SK-N-SH (cell line): ENCODE measurements at regions not wholly inside any gene's neighbourhood (a gene's known extent, or its start where the extent isn't known, plus 50 kb on each side); places are given as distances from the start of the nearest gene placed in this dataset.

Source experiments
- CTCF ChIA-PET: fragments of 300-600, 350-600 bp; formaldehyde crosslinking; extraction: SDS; loops from one replicate; lab custom pipeline; 2021; lab: Yijun Ruan, JAX
- POLR2A ChIA-PET: fragments of 350-600 bp; sonication (Branson Sonifier 250); formaldehyde crosslinking; extraction: SDS; loops from one replicate; lab custom pipeline; 2020; ENCODE audit warnings: antibody characterized with exemption, inconsistent platforms; lab: Yijun Ruan, JAX
- DNase-seq: peaks from one replicate; pipeline ENCODE4 v3.0.0; 2012
- H2AFZ ChIP-seq: fragments of 200-600 bp; sonication (generic); 2 replicates; pipeline ENCODE4 v1.8.1; 2016; ENCODE audit warnings: antibody characterized with exemption, mild to moderate bottlenecking, low read depth
- H3F3A ChIP-seq: fragments of 200-600 bp; sonication (generic); replicated peaks from 2 replicates; pipeline ENCODE3; 2016; ENCODE audit warnings: antibody characterized with exemption, mild to moderate bottlenecking; ENCODE audit not compliant: insufficient read depth
- H3K27ac ChIP-seq, 2 experiments: fragments of 200-500 bp in 1 of 2; fragments of 200-600 bp in 1 of 2; sonication (Bioruptor generic) in 1 of 2; sonication (generic), shearing (Covaris generic) in 1 of 2; 2 replicates each; pipeline versions ENCODE4 v1.5.1 to v1.6.1; 2014 to 2016; ENCODE audit warnings: low read depth in 2 of 2, inconsistent platforms in 1 of 2, low read length in 1 of 2, mild to moderate bottlenecking in 1 of 2, mixed read lengths in 1 of 2
- H3K27me3 ChIP-seq: fragments of 200-600 bp; sonication (generic), shearing (Covaris generic); 2 replicates; pipeline ENCODE4 v1.6.1; 2016; ENCODE audit warnings: mixed run types; ENCODE audit not compliant: insufficient read depth
- H3K36me3 ChIP-seq, 2 experiments: fragments of 200-500 bp in 1 of 2; fragments of 200-600 bp in 1 of 2; sonication (Bioruptor generic) in 1 of 2; sonication (generic) in 1 of 2; replicated peaks in 1 of 2; 2 replicates each; pipeline versions ENCODE3 to v1.5.1; 2014 to 2016; ENCODE audit warnings: low read length in 1 of 2, mild to moderate bottlenecking in 1 of 2; ENCODE audit not compliant: insufficient read depth in 2 of 2, control insufficient read depth in 1 of 2
- H3K4me1 ChIP-seq, 2 experiments: fragments of 200-500 bp in 1 of 2; fragments of 200-600 bp in 1 of 2; sonication (Bioruptor generic) in 1 of 2; sonication (generic), shearing (Covaris generic) in 1 of 2; 2 replicates each; pipeline versions ENCODE4 v1.5.1 to v1.6.1; 2014 to 2016; ENCODE audit warnings: low read depth in 1 of 2, low read length in 1 of 2, mixed run types in 1 of 2; ENCODE audit not compliant: insufficient read depth in 2 of 2, control insufficient read depth in 1 of 2
- H3K4me2 ChIP-seq: fragments of 200-600 bp; sonication (generic), shearing (Covaris generic); 2 replicates; pipeline ENCODE4 v1.6.1; 2017; ENCODE audit warnings: mixed run types
- H3K4me3 ChIP-seq, 2 experiments: fragments of 200-500 bp in 1 of 2; fragments of 200-600 bp in 1 of 2; sonication (Bioruptor generic) in 1 of 2; sonication (generic), shearing (Covaris generic) in 1 of 2; 2 replicates each; pipeline versions ENCODE4 v1.5.1 to v1.8.1; 2014 to 2016; ENCODE audit warnings: low read depth in 2 of 2, inconsistent platforms in 1 of 2, low read length in 1 of 2, mild to moderate bottlenecking in 1 of 2, mixed read lengths in 1 of 2, moderate library complexity in 1 of 2
- H3K79me2 ChIP-seq: fragments of 200-600 bp; sonication (generic); 2 replicates; pipeline ENCODE4 v1.8.1; 2017; ENCODE audit warnings: mild to moderate bottlenecking; ENCODE audit not compliant: insufficient read depth
- H3K9ac ChIP-seq: fragments of 200-600 bp; sonication (generic); 2 replicates; pipeline ENCODE4 v1.6.1; 2017; ENCODE audit warnings: mixed run types
- H3K9me2 ChIP-seq: fragments of 200-600 bp; sonication (generic); 2 replicates; pipeline ENCODE4 v1.6.1; 2017; ENCODE audit warnings: mixed run types
- H3K9me3 ChIP-seq: fragments of 200-600 bp; sonication (generic); 2 replicates; pipeline ENCODE4 v1.6.1; 2017; ENCODE audit warnings: mixed run types, mild to moderate bottlenecking, moderate library complexity
- H4K20me1 ChIP-seq: fragments of 200-600 bp; sonication (generic); 2 replicates; pipeline ENCODE4 v1.6.1; 2017; ENCODE audit warnings: mild to moderate bottlenecking, mixed run types; ENCODE audit not compliant: insufficient read depth
- ELF1 ChIP-seq: IDR thresholded peaks from 2 replicates; pipeline ENCODE4 v1.4.0; 2012
- EP300 ChIP-seq, 2 experiments: IDR thresholded peaks; 2 replicates each; pipeline versions ENCODE4 v1.4.0 to v1.6.1; 2012; ENCODE audit warnings: borderline replicate concordance in 1 of 2, low read depth in 1 of 2, low read length in 1 of 2
- EZH2phosphoT487 ChIP-seq: fragments of 200-600 bp; sonication (generic); IDR thresholded peaks from 2 replicates; pipeline ENCODE4 v1.6.1; 2017; ENCODE audit warnings: low read depth, mixed run types, mild to moderate bottlenecking, antibody characterized with exemption, moderate library complexity, borderline replicate concordance
- FOSL2 ChIP-seq: IDR thresholded peaks from 2 replicates; pipeline ENCODE4 v1.4.0; 2012; ENCODE audit warnings: low read depth, mild to moderate bottlenecking, moderate library complexity, borderline replicate concordance
- FOXJ3 ChIP-seq: sonication (generic); formaldehyde crosslinking; IDR thresholded peaks from 2 replicates; pipeline ENCODE4 v1.5.1; 2020; ENCODE audit warnings: mild to moderate bottlenecking, missing genetic modification reagents
- GATA2 ChIP-seq: sonication (generic); formaldehyde crosslinking; IDR thresholded peaks from 2 replicates; pipeline ENCODE4 v1.5.0; 2020; ENCODE audit warnings: mild to moderate bottlenecking, missing genetic modification reagents
- IRF3 ChIP-seq: fragments of 150-350 bp; IDR thresholded peaks from 2 replicates; pipeline ENCODE4 v1.6.1; 2016; ENCODE audit warnings: mild to moderate bottlenecking, low read depth, low read length
- MAX ChIP-seq: IDR thresholded peaks from 2 replicates; pipeline ENCODE4 v1.4.0; 2012; ENCODE audit warnings: low read depth
- MEF2A ChIP-seq: IDR thresholded peaks from 2 replicates; pipeline ENCODE4 v1.4.0; 2012; ENCODE audit warnings: low read depth, borderline replicate concordance
- NFIC ChIP-seq: IDR thresholded peaks from 2 replicates; pipeline ENCODE4 v1.4.0; 2012; ENCODE audit warnings: borderline replicate concordance
- PBX3 ChIP-seq: IDR thresholded peaks from 2 replicates; pipeline ENCODE4; 2012
- POLR2AphosphoS5 ChIP-seq: IDR thresholded peaks from 2 replicates; pipeline ENCODE4 v1.6.1; 2012; ENCODE audit warnings: low read depth, low read length
- RAD21 ChIP-seq: IDR thresholded peaks from 2 replicates; pipeline ENCODE4 v1.6.1; 2012; ENCODE audit warnings: mild to moderate bottlenecking, low read length
- RXRA ChIP-seq: IDR thresholded peaks from 2 replicates; pipeline ENCODE4 v1.4.0; 2012; ENCODE audit warnings: low read depth, mild to moderate bottlenecking, borderline replicate concordance
- SIN3A ChIP-seq: IDR thresholded peaks from 2 replicates; pipeline ENCODE4 v1.6.1; 2012; ENCODE audit warnings: low read depth, mild to moderate bottlenecking, low read length, moderate library complexity, borderline replicate concordance
- SMC3 ChIP-seq: IDR thresholded peaks from 2 replicates; pipeline ENCODE4 v1.6.1; 2012; ENCODE audit warnings: low read depth, low read length, improper control_type of control experiment
- TCF12 ChIP-seq: IDR thresholded peaks from 2 replicates; pipeline ENCODE4 v1.4.0; 2012
- TEAD4 ChIP-seq: IDR thresholded peaks from 2 replicates; pipeline ENCODE4 v1.4.0; 2012; ENCODE audit warnings: mild to moderate bottlenecking, borderline replicate concordance; ENCODE audit not compliant: insufficient read depth
- USF1 ChIP-seq: IDR thresholded peaks from 2 replicates; pipeline ENCODE4 v1.4.0; 2012; ENCODE audit warnings: low read depth, borderline replicate concordance
- WGBS: methylation state at CpG from one replicate; pipeline ENCODE4 v1.1.6; 2017; ENCODE audit warnings: low lambda C conversion rate; 5-methylcytosine and 5-hydroxymethylcytosine counted together
- TF ChIP-seq, protein P1 (sequence below): IDR thresholded peaks from 2 replicates; pipeline ENCODE4 v1.4.0; 2012; ENCODE audit warnings: low read depth, borderline replicate concordance

DNA sequence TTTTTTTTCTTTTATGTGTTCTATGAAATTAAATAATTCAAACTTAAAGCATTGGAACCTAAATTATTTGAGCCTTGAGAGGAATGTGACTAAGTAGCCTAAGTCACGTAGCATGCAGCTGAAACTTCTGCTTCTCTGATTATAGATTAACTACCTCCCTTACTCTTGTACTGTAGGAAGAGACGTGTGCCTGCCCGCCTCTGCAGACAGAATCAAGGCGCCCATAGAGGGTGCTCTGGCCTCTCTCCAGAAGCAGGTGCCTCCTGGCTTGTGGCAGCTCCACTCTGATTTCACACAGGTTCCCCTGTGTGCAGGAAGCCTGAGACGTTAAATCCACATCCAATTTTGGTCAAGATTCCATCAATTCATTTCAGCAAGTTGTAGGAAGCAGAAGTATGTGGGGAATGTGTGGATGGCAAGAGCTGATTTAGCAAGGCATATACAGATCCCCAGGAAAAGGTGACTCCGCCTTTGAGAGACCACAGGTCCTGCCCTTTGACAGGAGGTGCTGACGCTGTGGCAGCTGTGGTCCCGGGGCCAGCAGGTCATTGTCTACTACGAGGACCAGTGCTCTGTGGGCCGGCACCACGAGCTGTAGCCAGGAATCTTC, 1418.8 kb downstream of the CDH11 start:
- Histone ChIP-seq H3K27ac (no peak overlapping the region), H3K4me2 (no peak overlapping the region), H3K79me2 (no peaks in the 10 kb centered on the region), H3K9ac (no peak overlapping the region), H2AFZ (no peak overlapping the region), H3K9me3 (no peaks in the 10 kb centered on the region), H3K27me3 (no peaks in the 10 kb centered on the region), H3K36me3 (no peaks in the 10 kb centered on the region), H3K4me1 (no peaks in the 10 kb centered on the region), H4K20me1 (no peaks in the 10 kb centered on the region), H3K9me2 (no peaks in the 10 kb centered on the region), H3F3A (no peaks in the 10 kb centered on the region), H3K4me3 (no peak overlapping the region)
- no peak for DNase-seq
- CTCF ChIA-PET: interaction anchor here (1.1 kb wide), 1 partner anchor 13 kb away, joined by 3 read pairs; no protein-coding TSS in a partner anchor
- TF ChIP-seq POLR2AphosphoS5: no peak
- TF ChIP-seq RAD21: 0 out of 2 replicates have a peak, but pooled peaks have one; percentile 6
- POLR2A ChIA-PET: no interaction called here
- WGBS: 73% methylated on average over 7 of the region's 11 CpGs

- POLR2A ChIA-PET: no interaction called here
- no peak overlapping the region for H3K4me2 ChIP-seq
- no peaks in the 10 kb centered on the region for H3K79me2 ChIP-seq
- 17% methylated on average over 1 of the region's 1 CpG for WGBS
- H3K9me2 ChIP-seq: no peaks in the 10 kb centered on the region
- no peak overlapping the region for H3K27ac ChIP-seq
- TF ChIP-seq POLR2AphosphoS5 (no peak), NFIC (no peak), SMC3 (no peak), ELF1 (no peak), TEAD4 (no peak), EZH2phosphoT487 (no peak), PBX3 (no peak), TCF12 (no peak), MEF2A (no peak), MAX (no peak), GATA2 (CRISPR knock-in tag) (no peak), IRF3 (no peak), FOXJ3 (CRISPR knock-in tag) (no peak), FOSL2 (no peak), RXRA (no peak), SIN3A (no peak), USF1 (no peak), EP300 (IDR thresholded peaks at IDR 0.05; ENCODE audit: borderline replicate concordance in 1 of 2, low read depth in 1 of 2, low read length in 1 of 2) (no peak)
- TF ChIP-seq, protein P1, sequence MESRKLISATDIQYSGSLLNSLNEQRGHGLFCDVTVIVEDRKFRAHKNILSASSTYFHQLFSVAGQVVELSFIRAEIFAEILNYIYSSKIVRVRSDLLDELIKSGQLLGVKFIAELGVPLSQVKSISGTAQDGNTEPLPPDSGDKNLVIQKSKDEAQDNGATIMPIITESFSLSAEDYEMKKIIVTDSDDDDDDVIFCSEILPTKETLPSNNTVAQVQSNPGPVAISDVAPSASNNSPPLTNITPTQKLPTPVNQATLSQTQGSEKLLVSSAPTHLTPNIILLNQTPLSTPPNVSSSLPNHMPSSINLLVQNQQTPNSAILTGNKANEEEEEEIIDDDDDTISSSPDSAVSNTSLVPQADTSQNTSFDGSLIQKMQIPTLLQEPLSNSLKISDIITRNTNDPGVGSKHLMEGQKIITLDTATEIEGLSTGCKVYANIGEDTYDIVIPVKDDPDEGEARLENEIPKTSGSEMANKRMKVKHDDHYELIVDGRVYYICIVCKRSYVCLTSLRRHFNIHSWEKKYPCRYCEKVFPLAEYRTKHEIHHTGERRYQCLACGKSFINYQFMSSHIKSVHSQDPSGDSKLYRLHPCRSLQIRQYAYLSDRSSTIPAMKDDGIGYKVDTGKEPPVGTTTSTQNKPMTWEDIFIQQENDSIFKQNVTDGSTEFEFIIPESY: no peak
- H4K20me1 ChIP-seq: no peaks in the 10 kb centered on the region
- no peaks in the 10 kb centered on the region for H3K4me1 ChIP-seq
- no peaks in the 10 kb centered on the region for H3F3A ChIP-seq
- no peak for DNase-seq
- CTCF ChIA-PET: interaction anchor here (0.7 kb wide), 1 partner anchor 23 kb away, joined by 4 read pairs; no protein-coding TSS in a partner anchor
- H3K4me3 ChIP-seq: no peak overlapping the region
- H3K9me3 ChIP-seq: no peaks in the 10 kb centered on the region
- H3K27me3 ChIP-seq: no peaks in the 10 kb centered on the region
- no peak overlapping the region for H3K9ac ChIP-seq
- no peaks in the 10 kb centered on the region for H3K36me3 ChIP-seq
- no peak overlapping the region for H2AFZ ChIP-seq
Observed at GRCh38 chr16:63697736-63698135, 1424.1 kb downstream of the CDH11 start.
